ENCODE measurements at regions not wholly inside any gene's neighbourhood (a gene's known extent, or its start where the extent isn't known, plus 50 kb on each side); places are given as distances from the start of the nearest gene placed in this dataset.
"Not testable (repeated sequence)": the region's sequence is repeated elsewhere in the genome, so short reads cannot be mapped to it uniquely, and the experiment has no call there.

DNA sequence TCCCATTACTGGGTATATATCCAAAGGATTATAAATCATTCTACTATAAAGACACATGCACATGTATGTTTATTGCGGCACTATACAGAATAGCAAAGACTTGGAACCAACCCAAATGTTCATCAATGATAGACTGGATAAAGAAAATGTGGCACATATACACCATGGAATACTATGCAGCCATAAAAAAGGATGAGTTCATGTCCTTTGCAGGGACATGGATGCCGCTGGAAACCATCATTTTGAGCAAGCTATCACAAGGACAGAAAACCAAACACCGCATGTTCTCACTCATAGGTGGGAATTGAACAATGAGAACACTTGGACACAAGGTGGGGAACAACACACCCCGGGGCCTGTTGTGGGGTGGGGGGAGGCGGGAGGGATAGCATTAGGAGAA is 57.0 kb upstream of the NEUROD1 start:
- not testable (repeated sequence) for ATAC-seq

DNA sequence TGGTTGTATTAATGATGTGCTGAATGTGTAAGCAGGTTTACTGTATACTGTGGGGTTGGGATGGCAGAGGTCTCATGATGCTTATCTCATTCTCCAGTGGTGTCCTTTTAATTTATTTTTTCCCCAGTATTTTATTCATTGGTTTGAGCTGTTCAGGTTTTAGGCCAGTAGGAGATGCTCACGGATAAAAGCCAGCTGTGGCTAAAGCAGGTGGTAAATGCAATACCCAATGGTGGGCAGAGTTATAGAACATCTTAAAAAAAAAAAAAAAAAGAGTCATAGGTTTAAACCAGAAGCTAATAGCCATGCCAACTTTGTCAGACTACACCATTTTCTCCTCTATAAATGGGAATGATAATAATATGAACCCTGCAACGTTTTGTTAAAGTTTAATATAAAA is 57.8 kb upstream of the NEUROD1 start:
- ATAC-seq = no peak

DNA sequence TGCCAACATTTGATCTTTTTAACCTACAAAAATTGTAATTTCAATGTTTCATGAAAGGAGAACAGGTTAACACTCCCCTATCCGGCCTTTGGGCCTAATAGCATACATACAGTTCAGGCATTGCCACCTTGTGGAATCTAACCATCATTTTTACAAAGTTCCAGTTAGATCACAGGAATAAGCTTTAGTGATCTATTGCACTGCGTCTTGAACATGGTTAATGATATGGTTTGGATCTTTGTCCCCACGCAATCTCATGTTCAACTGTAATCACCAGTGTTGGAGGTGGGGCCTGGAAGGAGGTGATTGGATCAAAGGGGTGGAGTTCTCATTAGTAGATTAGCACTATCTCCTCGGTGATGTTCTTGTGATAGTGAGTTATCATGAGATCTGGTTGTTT is 58.2 kb upstream of the NEUROD1 start:
- ATAC-seq = no peak

DNA sequence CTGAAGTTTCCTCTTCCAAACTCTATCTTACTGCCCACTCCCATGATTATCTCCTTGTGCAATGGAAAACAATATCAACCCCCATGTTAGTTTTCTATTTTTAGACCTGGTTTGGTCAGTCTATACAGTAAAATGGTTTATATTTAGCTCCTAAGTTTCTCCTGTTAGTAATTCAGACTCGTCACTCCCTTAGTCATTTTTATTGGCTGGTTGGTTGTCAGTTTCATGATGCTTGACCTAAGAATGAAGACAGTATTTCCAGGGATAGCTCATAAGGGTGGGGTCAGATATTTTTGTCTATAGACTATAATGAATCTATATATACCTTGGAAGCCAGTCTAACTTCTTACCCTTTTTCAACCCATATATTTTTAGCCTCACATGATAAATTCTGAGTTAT is 61.4 kb upstream of the NEUROD1 start:
- no peak for ATAC-seq

DNA sequence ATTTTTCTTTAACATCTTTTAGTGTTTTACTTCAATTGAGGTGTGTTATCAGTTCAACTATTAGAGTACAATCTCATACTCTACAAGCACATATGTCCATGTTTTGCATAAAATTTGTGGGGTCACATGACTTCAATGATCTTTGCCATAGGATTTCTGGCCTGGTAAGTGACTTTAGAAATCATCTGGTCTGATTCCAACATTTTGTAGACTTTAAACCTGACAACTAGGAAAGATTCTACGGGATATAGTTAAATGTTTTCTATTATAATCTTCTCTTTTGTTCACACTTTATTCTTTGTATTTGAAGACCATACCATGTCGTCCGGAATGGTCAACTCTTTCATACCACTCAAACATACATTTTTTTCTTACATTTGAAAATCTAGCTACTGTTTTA is 62.0 kb upstream of the NEUROD1 start:
- ATAC-seq = no peak

DNA sequence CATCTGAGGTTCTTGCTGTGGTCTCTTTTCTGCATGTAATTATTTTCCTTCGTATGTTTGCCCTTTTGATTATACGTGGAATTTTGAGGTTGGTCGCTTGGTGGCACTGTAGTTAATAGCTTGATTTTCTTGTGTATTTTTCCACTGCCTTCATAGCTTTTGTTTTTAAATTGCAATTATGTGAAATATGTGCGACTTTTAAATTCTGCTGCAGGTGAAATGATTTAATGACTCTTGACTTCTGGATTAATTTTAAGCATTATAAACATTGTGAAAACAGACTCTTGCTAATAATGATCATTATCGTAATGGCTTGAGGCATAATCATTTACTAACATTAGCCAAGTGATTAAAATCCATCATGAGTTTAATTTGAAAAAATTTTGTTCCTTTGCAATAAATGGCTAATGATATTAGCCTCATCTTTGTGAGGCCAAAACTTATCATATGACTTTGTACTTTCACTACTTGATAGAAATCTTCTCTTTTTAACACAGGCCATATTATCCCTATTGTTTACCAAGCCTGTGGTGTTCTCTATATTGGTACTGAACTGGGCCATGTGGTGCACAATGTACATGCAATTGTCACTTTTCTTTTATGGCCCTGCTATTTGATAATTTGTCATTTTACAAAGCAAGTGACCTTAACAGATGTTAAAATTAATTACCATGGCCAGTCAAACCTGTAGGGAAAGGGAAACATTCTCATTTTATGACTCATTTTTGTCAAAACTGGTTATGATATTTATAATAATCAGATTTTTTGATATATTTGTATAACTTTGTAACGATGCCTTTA is 62.8 kb upstream of the NEUROD1 start:
- ATAC-seq = peak; percentile 41

DNA sequence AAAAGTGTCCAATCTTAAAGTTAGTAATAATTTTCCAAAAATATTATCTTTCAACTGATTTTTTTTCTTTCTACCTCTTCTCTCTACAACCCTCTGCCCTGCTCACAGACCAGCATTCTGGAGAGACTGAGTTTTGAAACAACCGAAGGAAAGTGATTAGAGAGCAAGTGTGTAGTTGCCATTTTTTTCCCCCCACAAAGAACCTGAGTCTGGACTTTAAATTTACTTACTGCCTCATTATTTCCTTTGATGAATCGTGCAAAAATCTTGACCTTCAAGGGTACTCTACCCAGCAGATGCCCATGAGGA is 63.4 kb upstream of the NEUROD1 start:
- no peak for ATAC-seq

DNA sequence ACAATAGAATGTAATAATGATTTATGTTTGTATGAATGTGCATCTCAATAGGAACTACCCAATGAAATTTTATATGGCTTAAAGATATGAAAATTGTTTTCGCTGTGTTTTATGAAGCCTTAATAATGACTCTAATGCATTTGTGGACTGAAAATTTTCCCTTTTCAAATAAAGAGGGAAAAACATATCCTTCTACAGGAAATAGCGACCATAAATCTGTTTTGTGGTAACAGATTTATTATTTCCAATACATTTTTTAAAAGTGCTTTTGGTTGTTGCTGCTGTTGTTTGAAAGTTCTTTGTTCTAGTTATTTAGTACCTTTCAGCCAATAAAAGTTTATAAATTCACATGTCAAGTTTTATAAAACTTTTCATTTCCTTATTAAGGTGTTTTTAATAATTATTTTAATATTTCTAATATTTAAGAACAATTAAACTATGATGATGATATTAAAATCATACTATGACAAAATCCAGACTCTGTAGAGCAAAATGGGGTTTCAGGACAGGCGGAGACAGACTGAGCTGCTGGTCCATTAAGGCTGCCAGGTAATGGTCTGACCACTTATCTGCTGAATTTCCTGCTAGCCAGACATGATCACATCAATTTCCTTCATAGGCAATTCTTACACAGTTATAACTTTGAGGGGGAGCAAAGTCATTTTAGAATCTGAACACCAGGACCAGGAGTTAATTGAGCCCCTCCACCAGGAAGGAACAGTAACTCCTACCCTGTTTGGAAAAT is 65.7 kb upstream of the NEUROD1 start:
- no peak for ATAC-seq

DNA sequence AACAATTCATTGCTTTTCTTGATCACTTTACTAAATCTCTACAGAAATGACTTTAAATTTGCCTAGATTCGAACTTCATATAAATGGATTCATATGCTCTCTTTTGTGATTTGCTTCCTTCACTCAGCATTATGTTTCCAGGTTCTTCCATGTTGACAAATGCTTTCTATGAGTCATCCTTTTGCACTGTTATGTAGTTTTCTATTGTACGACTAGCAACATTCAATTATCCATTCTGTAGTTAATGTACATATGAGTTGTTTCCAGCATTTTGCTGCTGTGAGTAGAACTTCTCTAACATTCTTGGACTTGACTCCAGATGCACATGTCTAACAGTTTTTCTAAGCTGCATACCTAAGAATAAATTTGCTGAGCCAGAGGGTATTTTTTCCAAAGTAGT is 66.5 kb upstream of the NEUROD1 start:
- ATAC-seq = no peak

DNA sequence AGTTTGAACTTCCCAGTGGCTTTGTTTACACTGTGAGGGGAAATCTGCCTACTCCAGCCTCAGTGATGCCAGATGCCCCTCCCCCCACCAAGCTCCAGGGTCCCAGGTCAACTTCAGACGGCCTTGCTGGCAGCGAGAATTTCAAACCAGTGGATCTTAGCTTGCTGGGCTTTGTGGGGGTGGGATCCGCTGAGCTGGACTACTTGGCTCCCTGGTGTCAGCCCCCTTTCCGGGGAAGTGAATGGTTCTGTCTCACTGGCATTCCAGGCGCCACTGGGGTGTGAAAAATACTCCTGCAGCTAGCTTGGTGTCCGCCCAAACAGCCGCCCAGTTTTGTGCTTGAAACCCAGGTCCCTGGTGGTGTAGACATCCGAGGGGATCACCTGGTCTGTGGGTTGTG is 70.0 kb upstream of the NEUROD1 start:
- no peak for ATAC-seq

DNA sequence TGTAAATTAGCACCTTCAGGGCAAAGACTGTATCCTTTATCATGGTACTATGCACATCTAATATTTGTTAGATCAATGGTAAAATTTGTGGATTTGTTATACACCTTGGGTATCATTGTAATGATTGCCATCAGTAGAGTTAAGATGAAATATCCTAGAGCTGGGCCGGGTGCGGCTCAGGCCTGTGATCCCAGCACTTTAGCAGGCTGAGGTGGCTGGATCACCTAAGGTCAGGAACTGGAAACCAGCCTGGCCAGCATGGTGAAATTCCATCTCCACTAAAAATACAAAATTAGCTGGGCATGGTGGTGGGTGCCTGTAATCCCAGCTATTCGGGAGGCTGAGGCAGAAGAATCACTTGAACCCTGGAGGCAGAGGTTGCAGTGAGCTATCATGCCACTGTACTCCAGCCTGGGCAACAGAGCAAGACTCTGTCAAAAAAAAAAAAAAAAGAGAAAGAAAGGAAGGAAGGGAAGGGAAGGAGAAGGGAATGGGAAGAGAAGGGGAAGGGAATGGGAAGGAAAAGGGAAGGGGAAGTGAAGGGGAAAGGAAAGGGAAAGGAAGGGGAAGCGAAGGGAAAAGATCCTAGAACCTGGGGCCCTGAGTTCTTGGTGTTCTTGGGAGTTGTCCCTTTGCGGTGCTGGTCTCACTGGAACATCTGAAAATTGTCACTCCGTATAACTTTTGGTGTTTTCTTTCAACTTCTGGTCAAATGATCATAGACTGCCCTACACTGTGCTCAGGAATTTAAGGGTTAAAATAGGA is 71.1 kb upstream of the NEUROD1 start:
- ATAC-seq = no peak

DNA sequence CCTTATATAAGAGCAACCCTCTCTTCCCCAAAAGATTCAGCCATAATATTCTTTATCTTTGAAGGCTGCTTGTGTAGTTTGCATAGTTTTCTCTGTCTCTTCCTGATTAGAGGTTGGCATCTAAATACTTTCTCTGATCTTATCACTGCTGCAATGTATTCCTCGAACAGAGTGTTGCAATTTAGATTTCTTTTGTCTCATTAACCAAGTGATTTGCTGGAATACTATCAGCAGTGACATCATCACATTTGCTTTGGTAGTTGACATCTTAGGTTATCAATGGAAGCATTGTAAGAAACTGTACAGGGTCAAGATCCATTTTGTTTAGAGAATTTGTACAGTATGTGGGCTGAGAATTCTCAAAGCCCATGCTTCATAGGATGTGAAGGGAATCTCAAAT is 72.0 kb upstream of the NEUROD1 start:
- ATAC-seq = no peak

DNA sequence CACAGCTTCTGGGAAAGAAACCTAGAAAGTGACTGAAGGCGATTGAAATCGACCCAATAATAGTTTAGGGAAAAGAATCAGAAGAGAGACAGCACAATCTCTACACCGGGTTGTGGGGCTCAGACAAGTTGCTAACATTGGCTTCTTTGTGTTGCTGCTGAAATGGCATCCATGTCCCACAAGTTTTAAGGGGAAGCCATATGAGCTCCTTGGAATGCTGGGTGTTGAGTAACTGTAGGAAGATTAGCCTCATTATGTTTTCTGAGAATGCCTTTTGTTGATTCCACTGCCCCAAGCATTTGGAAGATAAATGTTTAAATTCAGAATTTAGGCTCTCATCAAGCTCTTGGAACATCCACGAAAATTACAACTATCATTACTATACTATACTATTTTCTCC is 73.4 kb upstream of the NEUROD1 start:
- ATAC-seq = no peak

DNA sequence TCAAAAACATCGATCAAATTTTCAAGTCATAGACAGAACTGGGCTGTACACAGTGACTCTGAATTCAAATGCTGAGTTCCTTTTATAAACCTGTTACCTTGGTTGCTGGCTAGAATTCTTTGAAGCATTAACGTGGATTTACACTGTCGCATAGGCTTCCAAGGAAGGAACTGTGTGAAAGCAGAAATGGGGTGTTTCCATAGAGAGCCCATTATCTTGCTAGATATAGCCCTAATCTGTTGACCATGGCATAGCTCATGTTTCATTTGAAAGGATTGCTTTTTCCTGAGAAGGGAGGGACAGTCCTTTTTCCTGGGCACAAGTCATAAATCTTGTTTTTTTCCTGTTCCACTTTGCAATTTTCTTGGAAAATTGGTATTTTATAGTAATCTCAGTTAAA is 73.8 kb upstream of the NEUROD1 start:
- ATAC-seq = no peak

DNA sequence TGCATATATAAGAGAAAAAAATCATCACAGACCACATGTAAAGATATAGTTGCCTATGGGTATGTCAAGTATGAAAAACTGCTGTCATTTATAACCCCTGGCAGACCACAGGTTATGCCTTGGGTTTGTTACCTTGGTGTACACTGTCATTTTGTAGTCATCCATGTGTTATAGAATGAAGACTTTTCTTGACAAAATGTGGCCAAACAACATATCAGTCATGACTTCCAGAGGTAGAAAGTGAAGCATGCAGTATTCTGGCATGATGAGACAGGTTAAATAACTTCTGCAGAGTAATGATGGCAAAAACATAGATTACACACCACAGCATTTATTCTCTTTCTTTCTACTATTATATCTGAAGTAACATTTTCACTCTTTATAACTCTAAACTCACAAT is 74.9 kb upstream of the NEUROD1 start:
- ATAC-seq = no peak

DNA sequence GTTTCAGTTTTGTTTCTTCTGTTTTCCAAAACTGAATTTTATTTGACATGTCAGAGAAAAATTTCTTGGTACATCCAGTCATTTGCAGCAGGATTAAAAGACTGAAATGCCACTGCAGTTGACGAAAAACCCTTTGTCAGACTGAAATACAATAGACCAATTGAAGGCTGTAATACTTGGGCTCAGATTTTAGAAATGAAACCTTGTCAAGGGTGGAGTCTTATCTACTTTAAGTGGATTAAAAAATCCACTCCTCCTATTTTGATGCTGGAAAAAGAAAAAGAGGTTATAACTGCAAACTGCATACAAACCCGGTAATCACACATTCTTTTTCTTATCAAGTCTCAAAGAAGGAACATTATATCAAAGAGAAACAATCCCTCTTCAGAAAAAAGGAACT is 80.2 kb upstream of the NEUROD1 start:
- no peak for ATAC-seq

DNA sequence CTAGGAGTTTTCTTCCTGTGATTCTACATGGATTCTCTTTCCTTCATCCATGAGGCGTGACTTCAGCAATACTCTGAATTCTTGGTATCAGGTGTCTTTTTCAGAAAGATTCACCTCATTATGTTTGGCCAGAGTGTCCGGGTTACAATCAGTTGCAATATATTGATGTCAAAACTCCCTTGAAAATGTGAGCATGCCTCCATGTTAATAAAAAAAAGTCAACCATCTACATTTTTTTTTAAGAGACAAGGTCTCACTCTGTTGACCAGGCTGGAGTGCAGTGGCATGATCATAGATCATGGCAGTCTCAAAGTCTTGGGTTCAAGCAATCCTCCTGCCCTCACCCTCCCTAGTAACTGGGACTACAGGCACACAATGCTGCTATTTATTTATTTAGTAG is 80.9 kb upstream of the NEUROD1 start:
- ATAC-seq = no peak

DNA sequence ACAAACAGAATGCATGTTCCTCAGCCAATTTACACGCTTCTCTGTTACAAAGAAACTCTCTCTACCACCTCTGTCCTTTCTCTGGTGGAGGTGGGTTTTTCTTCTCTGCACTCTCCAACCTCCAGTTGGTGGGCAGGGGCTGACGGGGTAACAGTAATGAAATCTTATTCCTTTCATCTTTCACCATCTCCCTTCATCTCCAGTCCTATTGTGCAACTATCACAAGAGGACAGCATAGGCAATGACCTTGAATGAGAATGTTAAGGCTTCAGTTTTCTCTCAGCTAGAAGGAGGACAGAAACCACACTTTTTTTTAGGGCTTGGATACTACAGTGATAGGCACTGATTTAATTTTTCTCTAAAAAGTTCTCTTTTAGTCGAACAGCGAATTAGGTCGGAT is 81.7 kb upstream of the NEUROD1 start:
- ATAC-seq = no peak

DNA sequence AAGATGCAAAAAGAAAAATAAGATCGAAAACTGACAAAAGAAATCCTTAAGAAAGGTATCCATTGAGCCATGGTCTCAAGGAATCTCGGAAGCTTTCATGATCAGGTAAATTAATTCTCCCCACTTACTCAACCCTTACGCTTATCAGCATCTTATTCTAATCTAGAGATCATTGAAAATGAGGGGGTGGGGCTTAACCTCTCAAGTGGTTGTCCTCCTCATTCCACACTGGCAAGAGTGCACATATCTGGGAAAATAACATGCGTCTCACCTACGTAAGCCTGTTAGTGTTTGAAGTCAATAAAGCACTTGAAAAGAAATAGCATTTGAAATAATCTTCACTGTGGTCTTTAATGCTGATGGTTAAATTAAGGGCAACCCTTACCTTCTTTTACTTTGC is 82.5 kb upstream of the NEUROD1 start:
- no peak for ATAC-seq

DNA sequence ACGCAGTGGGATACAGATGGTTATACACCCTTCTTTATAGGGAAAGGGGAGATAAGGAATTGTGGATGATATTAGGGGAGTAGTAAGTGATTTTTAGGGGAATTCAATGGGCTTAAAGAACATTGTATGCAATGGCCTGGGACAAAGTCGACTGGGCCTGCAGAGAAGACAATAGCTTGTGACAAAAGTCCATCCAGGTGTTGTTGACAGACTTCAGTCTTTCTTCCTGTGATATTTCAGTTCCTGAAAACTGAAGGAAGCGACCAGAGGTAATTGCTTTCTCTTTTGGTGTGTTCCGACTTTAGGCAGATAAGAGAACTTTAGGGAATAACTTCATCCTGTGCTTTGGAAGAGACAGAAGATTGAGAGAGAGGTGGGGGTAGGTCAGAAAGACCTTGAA is 83.1 kb upstream of the NEUROD1 start:
- ATAC-seq = no peak

DNA sequence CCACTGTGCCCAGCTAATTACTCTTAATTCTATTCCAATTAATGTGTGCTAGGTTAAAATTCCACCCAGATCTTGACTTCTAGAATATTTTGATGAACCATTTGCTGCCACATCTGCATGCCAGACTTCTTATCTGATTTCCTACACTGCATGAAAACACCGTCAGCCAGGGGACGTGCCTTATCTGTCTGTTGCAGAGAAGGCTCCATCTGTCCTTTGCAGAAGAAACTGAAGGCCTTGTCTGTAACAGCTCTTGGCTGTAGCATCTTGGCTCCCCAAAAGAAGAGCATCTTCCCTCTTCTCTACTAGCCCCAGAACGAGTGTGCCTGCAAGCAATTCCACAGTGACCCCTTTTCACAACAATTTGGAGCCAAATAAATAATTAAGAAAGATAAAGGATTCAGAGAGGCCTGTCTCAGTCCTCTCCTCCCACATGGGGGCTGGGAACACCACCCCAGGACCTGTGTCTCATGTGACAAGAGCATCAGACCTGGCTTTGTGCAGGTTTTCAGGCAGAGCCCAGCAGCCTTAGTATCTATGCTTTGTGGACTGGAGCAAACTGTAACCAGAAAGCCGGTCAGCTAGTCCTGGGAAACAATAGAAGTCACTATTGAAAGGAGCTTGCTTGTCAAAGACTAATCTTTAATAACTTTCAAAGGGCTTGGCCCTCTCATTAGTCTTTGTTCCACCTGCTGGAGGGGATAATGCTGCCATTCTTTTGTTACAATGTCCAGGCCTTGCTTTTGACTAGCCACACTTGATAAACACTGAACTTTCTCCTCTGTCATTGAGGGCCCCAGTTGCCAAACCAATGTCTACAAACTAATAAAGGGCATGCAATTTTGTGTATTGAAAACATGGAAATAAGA is 84.0 kb upstream of the NEUROD1 start:
- ATAC-seq = no peak

DNA sequence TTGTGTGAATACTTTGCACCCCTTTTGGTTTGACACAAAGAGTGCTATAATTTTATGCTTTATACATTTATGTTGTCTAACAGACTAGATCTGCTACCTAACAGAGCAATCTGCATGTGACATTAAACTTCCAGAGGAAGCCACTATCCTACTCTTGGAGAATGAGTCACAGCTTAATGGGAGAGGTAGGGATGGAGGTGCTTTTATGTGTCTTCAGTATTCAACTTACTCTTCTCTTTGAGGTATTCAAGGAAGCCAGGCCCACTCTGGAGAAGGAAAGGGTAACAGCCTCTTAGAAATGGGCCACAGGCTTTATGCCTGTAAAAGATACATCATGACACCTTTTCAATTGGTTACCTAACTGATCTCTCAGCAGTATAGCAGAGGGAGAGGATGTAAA is 85.8 kb upstream of the NEUROD1 start:
- no peak for ATAC-seq

DNA sequence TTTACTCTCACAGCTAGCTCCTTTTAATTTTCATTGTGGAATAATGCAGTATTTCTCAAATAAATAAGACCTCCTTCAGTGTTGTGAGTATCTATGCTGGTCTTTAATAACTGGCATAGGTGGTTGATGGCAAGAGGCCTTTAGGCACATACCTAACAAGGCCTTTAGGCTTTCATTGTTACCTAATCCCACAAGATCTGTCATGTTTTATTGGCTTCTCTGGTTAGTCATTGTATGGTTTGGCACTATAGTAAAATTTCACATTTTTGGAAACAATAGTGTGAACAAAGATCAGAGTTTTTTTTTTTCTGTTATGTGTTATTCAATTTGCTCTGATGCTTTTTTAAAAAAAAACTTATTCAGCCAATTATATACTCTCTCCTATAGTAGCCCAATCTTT is 89.8 kb upstream of the NEUROD1 start:
- peak; percentile 90 for ATAC-seq
